ENCODE measurements at regions not wholly inside any gene's neighbourhood (a gene's known extent, or its start where the extent isn't known, plus 50 kb on each side); places are given as distances from the start of the nearest gene placed in this dataset.

DNA sequence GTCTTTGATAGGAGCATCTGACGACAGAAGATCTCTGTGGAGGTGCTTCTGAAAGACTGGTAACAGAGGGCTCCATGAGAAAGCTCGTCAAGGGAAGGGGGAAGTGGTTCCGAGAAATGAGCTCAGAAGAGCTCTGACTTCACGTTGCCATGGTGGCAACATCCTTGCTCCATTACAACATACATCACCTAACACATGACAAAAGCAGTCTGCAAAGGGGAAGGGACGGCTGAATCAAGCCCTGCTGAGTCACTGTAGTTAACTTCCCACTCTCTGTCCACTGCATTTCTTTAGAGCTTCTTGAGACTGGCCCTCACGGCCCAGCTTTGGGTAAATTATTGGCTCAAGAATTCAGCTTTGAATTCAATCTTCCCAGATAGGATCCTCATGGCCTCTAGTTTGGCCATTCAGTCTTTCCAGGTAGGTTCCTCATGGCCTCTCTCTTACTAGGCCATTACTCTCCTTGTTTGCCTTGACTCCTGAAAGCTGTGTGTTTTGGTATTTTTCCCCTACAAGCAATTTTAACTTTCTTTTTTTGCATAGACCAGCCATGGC, 88.0 kb upstream of the ZNF648 start (continued):
- no peak for TF ChIP-seq ZNF850 (CRISPR knock-in tag; conservative IDR thresholded peaks at IDR 0.05)

DNA sequence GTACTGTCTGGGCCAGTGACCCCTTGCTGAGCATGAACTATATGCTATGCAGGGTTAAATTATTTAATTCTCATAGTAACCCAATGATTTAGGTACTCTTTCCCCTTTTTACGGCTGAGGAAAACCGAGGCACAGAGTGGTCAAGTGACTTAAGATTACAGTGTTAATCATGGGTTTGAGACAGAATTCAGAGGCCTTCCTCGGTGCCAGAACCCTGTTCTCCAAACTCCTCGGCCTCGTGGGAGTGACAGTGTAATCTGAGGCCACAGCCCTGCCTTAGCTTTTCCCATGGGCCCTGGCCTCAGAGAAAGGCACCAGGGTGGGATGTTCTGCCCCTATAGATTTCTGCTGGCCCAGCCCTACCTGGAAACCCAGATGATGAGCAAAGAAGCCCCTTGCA, 86.4 kb upstream of the ZNF648 start:
- WGBS (ENCODE audit: low lambda C conversion rate): 83% methylated on average over 5 of the region's 5 CpGs
- H3K4me3 ChIP-seq (replicated peaks in 1 of 3; ENCODE audit: insufficient read depth in 1 of 3, low read depth in 2 of 3, low read length in 3 of 3): no peak overlapping the region
- H2AFZ ChIP-seq (ENCODE audit: low read length): no peak overlapping the region
- in situ Hi-C loops (cut with HindIII; ENCODE audit: extremely low pct_ligation_motif_present, low pct_unique_long_range_greater_than_20kb): loop anchor here (10.0 kb wide), 1 partner anchor 97 kb away; no protein-coding TSS in a partner anchor
- intact Hi-C loops (cut with micrococcal nuclease; ENCODE audit: unreplicated experiment): no loop called here
- DNase-seq (ENCODE audit: low spot score) (no peak), ATAC-seq (no peak), FAIRE-seq (no peak)
- H4K20me1 ChIP-seq (ENCODE audit: insufficient read depth, low read length): no peaks in the 10 kb centered on the region
- ChIA-PET POLR2A (interaction anchor here (1.2 to 5.9 kb wide), 3 partner anchors 144 to 244 kb away, joined by 3 to 48 read pairs (median 8); partner anchors contain the start of gene GLUL), CTCF (ENCODE audit: low intra/inter-chr PET ratio, low total read pairs) (no interaction called here)
- H3K9me3 ChIP-seq (ENCODE audit: low read length): no peaks in the 10 kb centered on the region
- no peak for TF ChIP-seq PHF20 (CRISPR knock-in tag; IDR thresholded peaks at IDR 0.05)
- TF ChIP-seq NFE2L2 (IDR thresholded peaks at IDR 0.05; ENCODE audit: low read length): no peak
- TF ChIP-seq STAT6 (CRISPR knock-in tag; IDR thresholded peaks at IDR 0.05; ENCODE audit: borderline replicate concordance): no peak
- TF ChIP-seq ETV6 (CRISPR knock-in tag; conservative IDR thresholded peaks at IDR 0.05): no peak
- no peak for TF ChIP-seq ZNF350 (CRISPR knock-in tag; IDR thresholded peaks at IDR 0.05; ENCODE audit: borderline replicate concordance, low read depth)
- no peak for TF ChIP-seq KAT8 (CRISPR knock-in tag; IDR thresholded peaks at IDR 0.05)
- no peak for TF ChIP-seq POGZ (CRISPR knock-in tag; IDR thresholded peaks at IDR 0.05)
- no peak for TF ChIP-seq ZKSCAN1 (IDR thresholded peaks at IDR 0.05; ENCODE audit: low read length)
- TF ChIP-seq ADNP (CRISPR knock-in tag; IDR thresholded peaks at IDR 0.05): no peak
- TF ChIP-seq MTA1 (CRISPR knock-in tag; IDR thresholded peaks at IDR 0.05; ENCODE audit: borderline replicate concordance): no peak
- no peak for TF ChIP-seq JUNB (CRISPR knock-in tag; IDR thresholded peaks at IDR 0.05; ENCODE audit: borderline replicate concordance)
- no peak for TF ChIP-seq ZNF546 (CRISPR knock-in tag; conservative IDR thresholded peaks at IDR 0.05)
- TF ChIP-seq, protein P1, sequence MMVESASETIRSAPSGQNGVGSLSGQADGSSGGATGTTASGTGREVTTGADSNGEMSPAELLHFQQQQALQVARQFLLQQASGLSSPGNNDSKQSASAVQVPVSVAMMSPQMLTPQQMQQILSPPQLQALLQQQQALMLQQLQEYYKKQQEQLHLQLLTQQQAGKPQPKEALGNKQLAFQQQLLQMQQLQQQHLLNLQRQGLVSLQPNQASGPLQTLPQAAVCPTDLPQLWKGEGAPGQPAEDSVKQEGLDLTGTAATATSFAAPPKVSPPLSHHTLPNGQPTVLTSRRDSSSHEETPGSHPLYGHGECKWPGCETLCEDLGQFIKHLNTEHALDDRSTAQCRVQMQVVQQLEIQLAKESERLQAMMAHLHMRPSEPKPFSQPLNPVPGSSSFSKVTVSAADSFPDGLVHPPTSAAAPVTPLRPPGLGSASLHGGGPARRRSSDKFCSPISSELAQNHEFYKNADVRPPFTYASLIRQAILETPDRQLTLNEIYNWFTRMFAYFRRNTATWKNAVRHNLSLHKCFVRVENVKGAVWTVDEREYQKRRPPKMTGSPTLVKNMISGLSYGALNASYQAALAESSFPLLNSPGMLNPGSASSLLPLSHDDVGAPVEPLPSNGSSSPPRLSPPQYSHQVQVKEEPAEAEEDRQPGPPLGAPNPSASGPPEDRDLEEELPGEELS (CRISPR knock-in tag; IDR thresholded peaks at IDR 0.05): no peak
- TF ChIP-seq TBX3 (IDR thresholded peaks at IDR 0.05; ENCODE audit: borderline replicate concordance): no peak
- TF ChIP-seq ZNF589 (CRISPR knock-in tag; conservative IDR thresholded peaks at IDR 0.05): no peak
- no peak for TF ChIP-seq ZNF292 (CRISPR knock-in tag; IDR thresholded peaks at IDR 0.05; ENCODE audit: borderline replicate concordance, low read depth)
- no peak for TF ChIP-seq ZNF274 (CRISPR knock-in tag; IDR thresholded peaks at IDR 0.05)
- no peak for TF ChIP-seq ATF7 (IDR thresholded peaks at IDR 0.05)
- no peak for TF ChIP-seq ATF7 (CRISPR knock-in tag; IDR thresholded peaks at IDR 0.05)
- TF ChIP-seq RAD51 (IDR thresholded peaks at IDR 0.05; ENCODE audit: borderline replicate concordance): no peak
- TF ChIP-seq REL (CRISPR knock-in tag; conservative IDR thresholded peaks at IDR 0.05): no peak
- no peak overlapping the region for H3K4me2 ChIP-seq (ENCODE audit: low read depth, low read length)
- BruUV-seq (replicated peaks): no TSS peak
- H3K9ac ChIP-seq (ENCODE audit: insufficient read depth, low read depth, low read length): no peak overlapping the region
- no peaks in the 10 kb centered on the region for H3K79me2 ChIP-seq (ENCODE audit: insufficient read depth, low read length)
- H3K36me3 ChIP-seq (replicated peaks in 1 of 2; ENCODE audit: control insufficient read depth in 1 of 2, insufficient read depth in 2 of 2, low read length in 2 of 2): no peaks in the 10 kb centered on the region
- H3K4me1 ChIP-seq (ENCODE audit: insufficient read depth, low read length): peaks cover 39% of the 10 kb centered on the region
- no peak overlapping the region for H3K27ac ChIP-seq (ENCODE audit: extremely low read length, insufficient read depth, low read length)
- H3K27me3 ChIP-seq (ENCODE audit: control insufficient read depth in 1 of 2, insufficient read depth in 2 of 2, low read length in 2 of 2): no peaks in the 10 kb centered on the region; a peak in 1 of 5 replicates
